ENCODE measurements at regions not wholly inside any gene's neighbourhood (a gene's known extent, or its start where the extent isn't known, plus 50 kb on each side); places are given as distances from the start of the nearest gene placed in this dataset.

GRCh38 chr4:128390475-128390996 is 102.9 kb upstream of the PGRMC2 start (continued):
- TF ChIP-seq FOXP4 (CRISPR knock-in tag; IDR thresholded peaks at IDR 0.05) (no peak), GTF2I (CRISPR knock-in tag; conservative IDR thresholded peaks at IDR 0.05) (no peak), SOX15 (CRISPR knock-in tag; IDR thresholded peaks at IDR 0.05) (no peak)

GRCh38 chr4:128388796-128389195 is 101.2 kb upstream of the PGRMC2 start:
- H3K27me3 Mint-ChIP-seq (ENCODE audit: low read depth): no peaks in the 10 kb centered on the region
- H3K4me1 Mint-ChIP-seq: peaks cover 20% of the 10 kb centered on the region
- DNase-seq (ENCODE audit: low spot score): no peak
- ChIA-PET CTCF (no interaction called here), POLR2A (no interaction called here)
- no peak for ATAC-seq
- no peak overlapping the region for H3K4me3 Mint-ChIP-seq
- no peaks in the 10 kb centered on the region for H3K9me3 Mint-ChIP-seq
- TF ChIP-seq SOX15 (CRISPR knock-in tag; IDR thresholded peaks at IDR 0.05): no peak
- no peak for TF ChIP-seq ZNF416 (CRISPR knock-in tag; IDR thresholded peaks at IDR 0.05)
- TF ChIP-seq FOXJ3 (CRISPR knock-in tag; IDR thresholded peaks at IDR 0.05; ENCODE audit: borderline replicate concordance): no peak
- TF ChIP-seq GABPB1 (CRISPR knock-in tag; IDR thresholded peaks at IDR 0.05): no peak
- TF ChIP-seq ZMAT4 (CRISPR knock-in tag; IDR thresholded peaks at IDR 0.05): no peak
- no peak for TF ChIP-seq KAT7 (CRISPR knock-in tag; IDR thresholded peaks at IDR 0.05; ENCODE audit: borderline replicate concordance)
- TF ChIP-seq TEAD1 (CRISPR knock-in tag; IDR thresholded peaks at IDR 0.05): no peak
- no peak for TF ChIP-seq ZNF219 (CRISPR knock-in tag; IDR thresholded peaks at IDR 0.05; ENCODE audit: borderline replicate concordance)
- TF ChIP-seq PRRX2 (CRISPR knock-in tag; IDR thresholded peaks at IDR 0.05): no peak
- TF ChIP-seq MLX (CRISPR knock-in tag; IDR thresholded peaks at IDR 0.05): no peak
- no peak for TF ChIP-seq ETV6 (CRISPR knock-in tag; IDR thresholded peaks at IDR 0.05)
- TF ChIP-seq SMAD4 (CRISPR knock-in tag; IDR thresholded peaks at IDR 0.05): no peak
- no peak for TF ChIP-seq RORB (CRISPR knock-in tag; IDR thresholded peaks at IDR 0.05)
- no peak for TF ChIP-seq ATF3 (CRISPR knock-in tag; conservative IDR thresholded peaks at IDR 0.05)
- no peak for TF ChIP-seq CTCF (IDR thresholded peaks at IDR 0.05)
- TF ChIP-seq JUN (CRISPR knock-in tag; IDR thresholded peaks at IDR 0.05): no peak
- TF ChIP-seq EMX1 (CRISPR knock-in tag; IDR thresholded peaks at IDR 0.05): no peak
- TF ChIP-seq HMGXB4 (CRISPR knock-in tag; IDR thresholded peaks at IDR 0.05): no peak
- no peak for TF ChIP-seq STAT6 (CRISPR knock-in tag; conservative IDR thresholded peaks at IDR 0.05; ENCODE audit: low read depth)
- H3K27ac Mint-ChIP-seq: no peak overlapping the region
- no peaks in the 10 kb centered on the region for H3K36me3 Mint-ChIP-seq
